ENCODE measurements at regions not wholly inside any gene's neighbourhood (a gene's known extent, or its start where the extent isn't known, plus 50 kb on each side); places are given as distances from the start of the nearest gene placed in this dataset.

DNA sequence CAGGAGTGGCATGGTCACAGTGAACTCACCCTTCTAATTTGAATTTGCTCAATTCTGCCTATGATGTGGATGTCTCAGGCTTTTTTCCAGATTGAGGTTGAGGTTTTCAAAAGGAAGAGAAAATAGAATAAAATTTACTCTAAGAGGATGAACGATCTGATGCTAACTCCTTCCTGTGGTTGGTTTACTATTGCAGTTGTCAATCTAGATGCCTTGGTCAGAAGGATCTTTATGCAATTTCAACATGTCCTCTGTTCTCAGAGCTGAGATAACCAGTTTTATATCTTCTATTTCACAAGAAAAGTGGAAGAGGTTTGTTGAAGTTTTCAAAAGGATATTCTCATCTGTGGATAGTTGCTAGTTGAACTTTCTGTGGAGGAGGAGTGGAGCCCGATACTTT is 150.7 kb upstream of the WDR11 start:
- in situ Hi-C loops (cut with MboI; ENCODE audit: low sequenced_read_pairs, unreplicated experiment) = no loop called here
- TF ChIP-seq, protein P1, sequence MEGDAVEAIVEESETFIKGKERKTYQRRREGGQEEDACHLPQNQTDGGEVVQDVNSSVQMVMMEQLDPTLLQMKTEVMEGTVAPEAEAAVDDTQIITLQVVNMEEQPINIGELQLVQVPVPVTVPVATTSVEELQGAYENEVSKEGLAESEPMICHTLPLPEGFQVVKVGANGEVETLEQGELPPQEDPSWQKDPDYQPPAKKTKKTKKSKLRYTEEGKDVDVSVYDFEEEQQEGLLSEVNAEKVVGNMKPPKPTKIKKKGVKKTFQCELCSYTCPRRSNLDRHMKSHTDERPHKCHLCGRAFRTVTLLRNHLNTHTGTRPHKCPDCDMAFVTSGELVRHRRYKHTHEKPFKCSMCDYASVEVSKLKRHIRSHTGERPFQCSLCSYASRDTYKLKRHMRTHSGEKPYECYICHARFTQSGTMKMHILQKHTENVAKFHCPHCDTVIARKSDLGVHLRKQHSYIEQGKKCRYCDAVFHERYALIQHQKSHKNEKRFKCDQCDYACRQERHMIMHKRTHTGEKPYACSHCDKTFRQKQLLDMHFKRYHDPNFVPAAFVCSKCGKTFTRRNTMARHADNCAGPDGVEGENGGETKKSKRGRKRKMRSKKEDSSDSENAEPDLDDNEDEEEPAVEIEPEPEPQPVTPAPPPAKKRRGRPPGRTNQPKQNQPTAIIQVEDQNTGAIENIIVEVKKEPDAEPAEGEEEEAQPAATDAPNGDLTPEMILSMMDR (IDR thresholded peaks at IDR 0.05; ENCODE audit: borderline replicate concordance, control extremely low read depth, extremely low read depth, insufficient read depth, missing control alignments) = no peak
- DNase-seq (ENCODE audit: low spot score) = no peak

DNA sequence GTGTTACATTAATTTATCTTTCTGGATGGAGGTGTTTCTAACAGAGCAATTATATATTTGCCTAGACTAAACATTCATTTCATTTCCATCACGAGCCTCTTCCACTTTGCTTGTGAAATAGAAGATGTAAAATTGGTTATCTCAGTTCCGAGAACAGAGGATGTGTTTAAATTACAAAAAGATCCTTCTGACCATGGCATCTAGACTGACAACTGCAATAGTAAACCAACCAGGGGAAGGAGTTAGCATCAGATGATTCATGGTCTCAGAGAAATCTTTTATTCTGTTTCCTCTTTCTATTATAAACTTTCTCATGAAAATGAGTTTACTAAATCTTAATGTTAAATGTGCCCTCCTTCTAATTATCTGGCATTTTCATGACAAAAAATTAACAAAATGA is 149.8 kb upstream of the WDR11 start:
- no peak for DNase-seq (ENCODE audit: low spot score)
- in situ Hi-C loops (cut with MboI; ENCODE audit: low sequenced_read_pairs, unreplicated experiment) = no loop called here
- TF ChIP-seq, protein P1 (IDR thresholded peaks at IDR 0.05; ENCODE audit: borderline replicate concordance, control extremely low read depth, extremely low read depth, insufficient read depth, missing control alignments) = no peak

DNA sequence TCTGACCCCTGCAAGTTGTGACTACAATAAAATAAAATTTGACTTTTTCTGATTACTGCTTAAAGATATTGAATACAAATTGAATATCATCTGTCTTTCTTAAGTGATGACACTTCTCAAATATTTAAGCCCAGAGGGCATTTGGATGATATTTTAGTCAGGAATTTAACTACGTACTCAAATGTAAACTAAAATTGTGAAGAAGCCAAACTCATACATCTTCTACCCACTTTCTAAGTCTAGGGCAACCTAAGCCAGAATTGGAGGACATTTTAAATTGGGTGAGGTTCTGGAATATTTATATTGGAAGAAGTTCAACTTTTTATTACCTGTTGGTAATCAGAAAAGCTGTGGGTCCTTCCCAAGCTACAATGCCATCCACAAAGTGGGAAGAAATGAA is 149.1 kb upstream of the WDR11 start:
- DNase-seq (ENCODE audit: low spot score) = no peak
- TF ChIP-seq, protein P1 (IDR thresholded peaks at IDR 0.05; ENCODE audit: borderline replicate concordance, control extremely low read depth, extremely low read depth, insufficient read depth, missing control alignments) = no peak
- in situ Hi-C loops (cut with MboI; ENCODE audit: low sequenced_read_pairs, unreplicated experiment) = no loop called here

DNA sequence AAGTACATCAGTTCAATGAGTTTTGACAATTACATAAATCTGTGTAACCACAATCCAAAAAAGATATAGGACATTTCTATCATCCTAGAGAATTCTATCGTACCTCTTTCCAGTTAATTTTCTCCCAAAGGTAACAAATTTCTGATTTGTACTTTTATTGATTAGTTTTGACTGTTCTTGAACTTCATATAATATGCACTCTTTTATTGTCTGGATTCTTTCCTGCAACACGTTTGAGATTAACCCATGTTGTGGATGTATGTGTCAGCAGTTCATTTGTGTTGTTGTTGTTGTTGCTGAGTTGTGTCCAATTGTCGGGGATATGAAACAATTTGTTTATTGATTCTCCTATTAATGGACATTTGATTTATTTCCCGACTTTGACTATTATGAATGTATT is 145.9 kb upstream of the WDR11 start:
- DNase-seq (ENCODE audit: low spot score) = no peak
- TF ChIP-seq, protein P1 (IDR thresholded peaks at IDR 0.05; ENCODE audit: borderline replicate concordance, control extremely low read depth, extremely low read depth, insufficient read depth, missing control alignments) = no peak
- in situ Hi-C loops (cut with MboI; ENCODE audit: low sequenced_read_pairs, unreplicated experiment) = no loop called here

DNA sequence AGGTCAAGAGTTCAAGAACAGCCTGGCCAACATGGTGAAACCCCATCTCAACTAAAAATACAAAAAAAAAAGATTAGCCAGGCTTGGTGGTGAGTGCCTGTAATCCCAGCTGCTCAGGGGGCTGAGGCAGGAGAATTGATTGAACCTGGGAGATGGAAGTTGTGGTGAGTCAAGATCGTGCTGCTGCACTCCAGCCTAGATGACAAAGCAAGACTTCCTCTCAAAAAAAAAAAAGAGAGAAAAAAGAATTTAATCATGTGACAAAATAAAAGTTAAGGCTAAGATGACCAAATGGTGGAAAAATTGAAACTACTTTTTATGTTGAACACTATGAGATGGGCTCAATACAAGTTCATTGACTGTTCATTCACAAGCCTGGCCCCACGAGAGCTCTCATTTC is 141.1 kb upstream of the WDR11 start:
- TF ChIP-seq, protein P1 (IDR thresholded peaks at IDR 0.05; ENCODE audit: borderline replicate concordance, control extremely low read depth, extremely low read depth, insufficient read depth, missing control alignments) = no peak
- DNase-seq (ENCODE audit: low spot score) = no peak
- in situ Hi-C loops (cut with MboI; ENCODE audit: low sequenced_read_pairs, unreplicated experiment) = no loop called here

DNA sequence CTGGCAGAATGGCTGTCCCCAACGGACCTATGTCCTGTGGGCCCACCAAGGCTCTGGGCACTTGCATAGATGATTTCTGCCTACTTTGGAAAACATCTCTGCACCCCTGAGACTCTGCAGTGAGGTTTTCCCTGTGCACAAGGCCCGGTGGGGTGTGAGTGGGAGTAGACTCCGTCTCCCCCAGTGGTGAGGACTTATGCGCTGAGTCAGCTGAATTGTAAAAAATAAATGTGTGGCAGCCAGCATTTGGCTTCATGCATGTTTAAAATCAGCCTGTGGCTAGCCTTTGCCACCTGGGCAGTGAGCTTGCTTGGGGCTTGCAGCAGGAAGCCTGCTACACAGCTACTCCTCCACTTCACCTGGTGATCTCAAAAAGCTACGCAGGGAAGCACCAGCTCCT is 139.3 kb upstream of the WDR11 start:
- in situ Hi-C loops (cut with MboI; ENCODE audit: low sequenced_read_pairs, unreplicated experiment) = no loop called here

More for the DNA sequence above, 139.3 kb upstream of the WDR11 start:
- no peak for DNase-seq (ENCODE audit: low spot score)
- TF ChIP-seq, protein P1 (IDR thresholded peaks at IDR 0.05; ENCODE audit: borderline replicate concordance, control extremely low read depth, extremely low read depth, insufficient read depth, missing control alignments) = no peak
